ENCODE measurements at regions not wholly inside any gene's neighbourhood (a gene's known extent, or its start where the extent isn't known, plus 50 kb on each side); places are given as distances from the start of the nearest gene placed in this dataset.

- TF ChIP-seq CTCF (IDR thresholded peaks at IDR 0.05): no peak
Measured at GRCh38 chr1:218030846-218031245, 254.2 kb upstream of the RRP15 start.

- no peak for TF ChIP-seq CTCF (IDR thresholded peaks at IDR 0.05)
Measured at GRCh38 chr1:218031901-218032300, 253.2 kb upstream of the RRP15 start.

- TF ChIP-seq CTCF (IDR thresholded peaks at IDR 0.05): no peak
Measured at GRCh38 chr1:218034468-218034867, 250.6 kb upstream of the RRP15 start.

GRCh38 chr1:218048828-218049420 is 236.2 kb upstream of the RRP15 start:
- TF ChIP-seq CTCF (IDR thresholded peaks at IDR 0.05): no peak

GRCh38 chr1:218049641-218050040 is 235.5 kb upstream of the RRP15 start:
- TF ChIP-seq CTCF (IDR thresholded peaks at IDR 0.05): no peak

GRCh38 chr1:218058730-218059129 is 226.4 kb upstream of the RRP15 start:
- TF ChIP-seq CTCF (IDR thresholded peaks at IDR 0.05): no peak

GRCh38 chr1:218064426-218064825 is 220.7 kb upstream of the RRP15 start:
- no peak for TF ChIP-seq CTCF (IDR thresholded peaks at IDR 0.05)

GRCh38 chr1:218066332-218066731 is 218.8 kb upstream of the RRP15 start:
- no peak for TF ChIP-seq CTCF (IDR thresholded peaks at IDR 0.05)

Measured in LNCAP (cell line).